Coronary artery (tissue), 2 donors: ENCODE measurements at regions not wholly inside any gene's neighbourhood (a gene's known extent, or its start where the extent isn't known, plus 50 kb on each side); places are given as distances from the start of the nearest gene placed in this dataset.

Experiments used
- DNase-seq: peaks from one replicate; pipeline ENCODE4 v3.0.0-alpha.2; 2017; ENCODE audit warnings: low spot score
- H3K27ac ChIP-seq, 2 donors: fragments of 200-600 bp; sonication (generic); one replicate each; pipeline ENCODE4 v1.5.1; 2016 to 2019
- H3K4me3 ChIP-seq: fragments of 200-600 bp; sonication (generic); 2 replicates; pipeline ENCODE4 v1.5.1; 2016; ENCODE audit warnings: mild to moderate bottlenecking, moderate library complexity
- TF ChIP-seq, protein P1 (sequence below): fragments of 200-600 bp; sonication (generic); IDR thresholded peaks from one replicate; pipeline ENCODE4 v1.5.1; 2019; ENCODE audit warnings: antibody characterized with exemption

DNA sequence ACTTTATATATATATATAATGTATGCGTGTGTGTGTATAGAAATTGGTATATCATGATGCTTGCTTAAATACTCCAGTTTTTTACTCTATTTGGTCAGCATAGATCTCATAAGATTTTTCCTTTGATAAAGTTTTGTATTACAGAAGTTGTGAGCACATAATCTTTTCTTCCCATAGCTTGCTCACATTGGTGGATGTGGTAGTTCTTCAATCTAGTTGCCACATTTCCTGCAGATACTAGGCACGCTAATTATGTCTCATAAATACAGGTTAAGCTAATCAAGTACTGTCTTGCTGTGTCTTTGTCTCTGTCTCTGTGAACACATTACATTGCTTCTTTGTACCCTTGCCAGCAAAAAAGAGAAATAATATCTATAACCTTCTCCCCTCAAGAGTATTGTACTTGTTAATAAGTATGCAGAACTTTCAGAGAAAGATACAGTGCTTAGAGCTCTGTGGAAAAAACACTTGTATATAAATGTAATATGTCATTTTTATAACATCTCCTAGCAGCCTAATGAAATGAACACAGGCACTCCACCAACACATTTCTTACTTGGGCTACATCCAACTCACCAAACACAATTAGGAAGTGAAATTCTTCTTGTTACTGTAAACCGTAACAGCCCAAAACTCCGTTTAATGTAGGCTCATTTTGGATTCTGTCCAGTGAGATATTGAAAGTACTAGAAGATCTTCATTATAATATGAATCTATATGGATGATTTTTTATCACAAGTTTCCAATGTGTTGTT lies 306.7 kb upstream of the SLC8A1 start:
- TF ChIP-seq, protein P1, sequence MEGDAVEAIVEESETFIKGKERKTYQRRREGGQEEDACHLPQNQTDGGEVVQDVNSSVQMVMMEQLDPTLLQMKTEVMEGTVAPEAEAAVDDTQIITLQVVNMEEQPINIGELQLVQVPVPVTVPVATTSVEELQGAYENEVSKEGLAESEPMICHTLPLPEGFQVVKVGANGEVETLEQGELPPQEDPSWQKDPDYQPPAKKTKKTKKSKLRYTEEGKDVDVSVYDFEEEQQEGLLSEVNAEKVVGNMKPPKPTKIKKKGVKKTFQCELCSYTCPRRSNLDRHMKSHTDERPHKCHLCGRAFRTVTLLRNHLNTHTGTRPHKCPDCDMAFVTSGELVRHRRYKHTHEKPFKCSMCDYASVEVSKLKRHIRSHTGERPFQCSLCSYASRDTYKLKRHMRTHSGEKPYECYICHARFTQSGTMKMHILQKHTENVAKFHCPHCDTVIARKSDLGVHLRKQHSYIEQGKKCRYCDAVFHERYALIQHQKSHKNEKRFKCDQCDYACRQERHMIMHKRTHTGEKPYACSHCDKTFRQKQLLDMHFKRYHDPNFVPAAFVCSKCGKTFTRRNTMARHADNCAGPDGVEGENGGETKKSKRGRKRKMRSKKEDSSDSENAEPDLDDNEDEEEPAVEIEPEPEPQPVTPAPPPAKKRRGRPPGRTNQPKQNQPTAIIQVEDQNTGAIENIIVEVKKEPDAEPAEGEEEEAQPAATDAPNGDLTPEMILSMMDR, result no peak
- no peak for DNase-seq
- Histone ChIP-seq H3K27ac (no peak overlapping the region), H3K4me3 (no peak overlapping the region)

DNA sequence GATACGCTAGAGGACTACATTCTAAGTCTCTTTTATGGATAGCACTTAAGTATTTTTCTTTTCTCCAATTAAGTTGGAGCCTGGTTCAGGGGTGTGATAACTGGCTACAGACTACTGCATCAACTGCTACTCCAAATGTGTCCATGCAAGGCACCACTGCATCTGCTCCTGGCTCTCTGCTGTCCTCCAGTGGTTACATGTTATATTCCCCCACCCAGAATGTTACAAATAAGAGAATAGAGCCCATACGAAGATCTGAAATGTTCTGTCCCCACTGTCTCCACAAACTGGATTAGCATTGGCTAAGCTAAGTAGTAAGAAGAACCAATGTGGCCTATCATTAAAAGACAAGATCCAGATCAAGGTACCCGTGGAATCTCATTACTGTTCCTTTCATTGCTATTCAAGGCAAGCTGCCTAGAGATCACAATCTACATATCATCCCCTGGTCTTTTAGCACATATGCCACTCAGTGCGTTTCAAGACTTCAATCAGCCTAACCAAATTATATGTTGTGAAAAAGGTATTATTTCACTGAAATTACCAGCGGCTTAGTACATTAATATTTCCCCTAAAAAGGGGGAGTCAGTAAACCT lies 308.3 kb upstream of the SLC8A1 start:
- no peak overlapping the region for H3K27ac ChIP-seq
- H3K4me3 ChIP-seq, result no peak overlapping the region
- no peak for DNase-seq
- TF ChIP-seq, protein P1, result no peak

DNA sequence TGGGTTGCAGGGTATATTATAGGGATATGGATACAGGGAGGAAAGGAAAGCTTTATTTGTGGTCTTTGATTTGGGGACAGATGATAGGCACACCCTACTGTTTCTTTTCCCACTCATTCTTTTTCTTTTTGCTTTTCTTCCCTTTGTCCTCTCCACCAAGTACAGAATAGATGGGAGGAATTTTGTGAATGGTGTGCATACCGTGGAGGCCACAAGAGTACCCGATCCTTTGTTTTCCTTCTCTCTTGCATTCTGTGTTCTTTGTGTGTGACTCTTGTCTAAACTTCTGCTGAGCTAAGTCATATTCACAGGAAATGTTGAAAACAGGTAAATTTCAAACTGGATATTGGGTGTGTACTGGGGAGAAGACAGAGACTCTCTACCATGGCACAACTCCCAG lies 321.4 kb upstream of the SLC8A1 start:
- no peak for DNase-seq
- Histone ChIP-seq H3K27ac (no peak overlapping the region), H3K4me3 (no peak overlapping the region)
- TF ChIP-seq, protein P1, result no peak

DNA sequence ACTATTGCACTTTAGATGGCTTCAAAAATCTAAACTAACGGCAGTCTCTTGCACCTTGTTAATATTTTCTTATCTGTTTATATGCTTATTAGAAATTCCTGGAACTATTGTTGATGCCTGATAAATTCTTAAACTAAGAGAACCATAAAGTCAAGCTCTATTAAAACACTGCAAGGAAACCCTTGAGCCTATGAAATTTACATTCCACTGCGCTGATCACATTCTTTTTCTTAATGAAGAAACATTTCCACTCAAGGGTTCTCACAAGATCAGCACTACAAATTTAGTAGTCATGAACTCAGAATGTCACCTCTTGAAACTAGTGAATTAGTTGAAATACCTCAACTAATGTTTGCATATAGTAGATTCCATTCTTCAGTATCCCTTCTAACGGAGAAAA lies 331.8 kb upstream of the SLC8A1 start:
- no peak overlapping the region for H3K27ac ChIP-seq
- DNase-seq, result no peak
- TF ChIP-seq, protein P1, result no peak
- no peak overlapping the region for H3K4me3 ChIP-seq

DNA sequence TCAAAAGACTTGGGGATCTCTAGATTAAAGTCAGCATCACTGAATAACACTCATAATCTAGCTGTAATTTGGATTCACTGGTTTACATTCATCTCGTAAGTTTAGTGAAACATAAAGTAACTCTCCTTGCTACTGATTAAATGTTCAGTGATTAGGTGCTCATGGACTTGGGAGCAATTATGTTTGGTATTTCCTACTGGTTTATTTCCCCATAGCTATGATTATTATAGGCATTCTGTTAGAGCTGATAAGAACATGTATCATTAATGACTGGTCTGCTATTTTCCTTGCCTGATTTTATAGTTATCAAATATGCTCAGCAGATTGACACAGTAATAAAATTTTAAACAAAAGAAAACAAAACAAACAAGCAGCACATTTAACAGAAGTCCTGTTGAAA lies 334.7 kb upstream of the SLC8A1 start:
- DNase-seq, result no peak
- Histone ChIP-seq H3K4me3 (no peak overlapping the region), H3K27ac (no peak overlapping the region)
- TF ChIP-seq, protein P1, result no peak

DNA sequence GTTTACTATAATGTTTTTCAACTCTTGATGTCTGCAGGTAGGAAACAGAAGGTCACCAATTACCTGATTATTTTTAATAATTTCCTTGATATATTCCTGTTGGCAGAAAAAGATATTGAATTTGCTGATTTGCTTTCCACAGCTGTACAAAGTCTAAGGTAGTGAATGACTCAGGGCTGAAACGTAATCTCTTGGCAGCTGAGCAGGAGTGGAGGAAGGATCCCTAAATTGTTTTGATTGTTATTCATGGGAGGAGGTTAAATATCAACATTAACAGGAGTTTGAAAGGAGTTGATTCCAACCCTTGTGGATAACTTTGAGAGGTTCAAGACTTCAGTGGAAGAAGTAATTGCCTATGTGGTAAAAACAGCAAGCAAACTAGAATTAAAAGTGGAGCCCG lies 345.2 kb upstream of the SLC8A1 start:
- TF ChIP-seq, protein P1, result no peak
- DNase-seq, result no peak
- Histone ChIP-seq H3K27ac (no peak overlapping the region), H3K4me3 (no peak overlapping the region)

DNA sequence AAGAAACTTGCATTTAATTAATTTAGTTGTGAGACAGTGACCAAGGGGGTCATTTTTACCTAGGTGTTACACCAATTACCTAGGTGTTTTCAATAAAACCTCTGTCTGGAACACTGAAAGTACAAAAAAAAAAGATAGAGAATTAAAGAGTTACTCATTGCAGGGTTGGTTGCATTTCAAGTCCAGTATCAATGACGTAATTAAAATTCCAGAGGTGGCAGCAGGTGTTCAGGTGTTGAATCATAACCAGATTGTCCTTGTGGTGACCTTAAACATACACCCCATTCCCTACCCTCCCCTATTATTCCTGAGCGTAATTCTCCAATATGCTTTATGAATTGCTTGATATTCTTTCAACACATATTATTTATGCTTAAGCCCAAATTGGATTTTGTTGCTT lies 352.0 kb upstream of the SLC8A1 start:
- DNase-seq, result no peak
- TF ChIP-seq, protein P1, result no peak

More for the DNA sequence above, 352.0 kb upstream of the SLC8A1 start:
- Histone ChIP-seq H3K4me3 (no peak overlapping the region), H3K27ac (no peak overlapping the region)
